Prostate gland (tissue), 2 donors: ENCODE measurements at regions not wholly inside any gene's neighbourhood (a gene's known extent, or its start where the extent isn't known, plus 50 kb on each side); places are given as distances from the start of the nearest gene placed in this dataset.

Source experiments
- CTCF ChIP-seq, 4 experiments: fragments of 200-600 bp in 2 of 4; fragments of 450-650 bp in 2 of 4; sonication (generic) in 2 of 4; IDR thresholded peaks; 1 replicate in 3 of 4; 2 replicates in 1 of 4; pipeline ENCODE4 v1.5.1; 2016 to 2019; ENCODE audit warnings: antibody characterized with exemption in 4 of 4, mild to moderate bottlenecking in 2 of 4, moderate library complexity in 2 of 4
- POLR2AphosphoS5 ChIP-seq: sonication (generic); formaldehyde crosslinking; IDR thresholded peaks from one replicate; pipeline ENCODE4 v1.6.1; 2017; ENCODE audit warnings: antibody characterized with exemption

DNA sequence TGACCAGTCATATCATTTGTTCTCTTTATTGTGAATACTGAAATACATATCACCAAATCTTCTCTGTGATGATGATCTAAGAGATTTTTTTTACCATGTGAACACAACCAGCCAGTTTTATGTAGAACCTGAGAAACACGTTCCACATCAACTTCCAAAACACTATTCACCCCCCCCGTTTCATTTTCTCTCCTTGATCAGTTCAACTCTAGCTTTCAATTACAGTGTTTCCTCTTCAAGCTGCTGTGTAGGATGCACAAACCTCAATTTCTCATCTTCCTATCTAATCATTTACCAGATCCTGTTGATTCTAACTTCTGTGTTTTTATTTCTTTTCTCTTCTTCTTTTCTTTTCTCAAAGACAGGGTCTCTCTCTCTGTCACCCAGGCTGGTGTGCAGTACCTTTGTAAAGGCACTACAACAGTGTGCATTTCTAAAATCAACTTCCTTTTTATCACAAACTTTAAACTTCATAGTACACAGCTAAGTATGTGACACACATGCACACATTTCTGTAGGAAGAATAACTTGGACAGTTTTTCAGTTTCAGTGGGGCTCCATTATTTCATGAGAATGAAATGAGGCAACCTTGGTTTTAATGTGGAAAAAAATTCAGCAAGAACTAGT is 149.9 kb upstream of the FBXO33 start:
- TF ChIP-seq CTCF (IDR thresholded peaks at IDR 0.05) (no peak), POLR2AphosphoS5 (no peak)
